ENCODE measurements at regions not wholly inside any gene's neighbourhood (a gene's known extent, or its start where the extent isn't known, plus 50 kb on each side); places are given as distances from the start of the nearest gene placed in this dataset.

DNA sequence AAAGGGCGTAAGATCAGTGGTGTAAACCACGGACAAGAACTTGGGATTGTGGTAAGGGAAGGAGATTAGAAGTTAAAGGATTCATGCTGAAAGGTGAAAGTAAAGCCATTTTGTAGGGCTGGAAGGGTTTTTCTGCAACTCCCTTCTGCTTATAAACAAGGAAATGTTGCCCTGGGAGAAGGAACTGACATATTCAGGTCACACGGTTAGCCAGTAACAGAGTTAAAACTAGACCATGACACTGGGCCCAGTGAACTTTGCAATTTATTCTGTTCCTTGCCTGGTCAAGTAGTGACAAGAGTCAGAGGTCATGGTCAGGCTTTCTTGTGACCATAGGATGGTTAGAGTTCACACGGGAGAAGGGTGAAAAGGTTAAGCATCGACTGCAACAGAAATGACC is 323.3 kb downstream of the DMRT2 start:
- TF ChIP-seq, protein P1, sequence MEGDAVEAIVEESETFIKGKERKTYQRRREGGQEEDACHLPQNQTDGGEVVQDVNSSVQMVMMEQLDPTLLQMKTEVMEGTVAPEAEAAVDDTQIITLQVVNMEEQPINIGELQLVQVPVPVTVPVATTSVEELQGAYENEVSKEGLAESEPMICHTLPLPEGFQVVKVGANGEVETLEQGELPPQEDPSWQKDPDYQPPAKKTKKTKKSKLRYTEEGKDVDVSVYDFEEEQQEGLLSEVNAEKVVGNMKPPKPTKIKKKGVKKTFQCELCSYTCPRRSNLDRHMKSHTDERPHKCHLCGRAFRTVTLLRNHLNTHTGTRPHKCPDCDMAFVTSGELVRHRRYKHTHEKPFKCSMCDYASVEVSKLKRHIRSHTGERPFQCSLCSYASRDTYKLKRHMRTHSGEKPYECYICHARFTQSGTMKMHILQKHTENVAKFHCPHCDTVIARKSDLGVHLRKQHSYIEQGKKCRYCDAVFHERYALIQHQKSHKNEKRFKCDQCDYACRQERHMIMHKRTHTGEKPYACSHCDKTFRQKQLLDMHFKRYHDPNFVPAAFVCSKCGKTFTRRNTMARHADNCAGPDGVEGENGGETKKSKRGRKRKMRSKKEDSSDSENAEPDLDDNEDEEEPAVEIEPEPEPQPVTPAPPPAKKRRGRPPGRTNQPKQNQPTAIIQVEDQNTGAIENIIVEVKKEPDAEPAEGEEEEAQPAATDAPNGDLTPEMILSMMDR (conservative IDR thresholded peaks at IDR 0.05; ENCODE audit: low read depth, low read length), result no peak
- no peak for TF ChIP-seq EZH2phosphoT487 (IDR thresholded peaks at IDR 0.05; ENCODE audit: borderline replicate concordance, low read length)
- no peak for TF ChIP-seq EZH2 (IDR thresholded peaks at IDR 0.05; ENCODE audit: low read length, unreplicated experiment)
